Activated CD4-positive, alpha-beta T cell treated with anti-CD3 and anti-CD28 coated beads, Interleukin-2, amount 50 U/mL, for 16 hours (primary cell): ENCODE measurements at regions not wholly inside any gene's neighbourhood (a gene's known extent, or its start where the extent isn't known, plus 50 kb on each side); places are given as distances from the start of the nearest gene placed in this dataset.

ENCODE experiments used
- DNase-seq: peaks from one replicate; pipeline ENCODE4 v3.0.0-alpha.2; 2020

GRCh38 chr13:23488442-23488841 is 54.9 kb upstream of the SACS start:
- no peak for DNase-seq

DNA sequence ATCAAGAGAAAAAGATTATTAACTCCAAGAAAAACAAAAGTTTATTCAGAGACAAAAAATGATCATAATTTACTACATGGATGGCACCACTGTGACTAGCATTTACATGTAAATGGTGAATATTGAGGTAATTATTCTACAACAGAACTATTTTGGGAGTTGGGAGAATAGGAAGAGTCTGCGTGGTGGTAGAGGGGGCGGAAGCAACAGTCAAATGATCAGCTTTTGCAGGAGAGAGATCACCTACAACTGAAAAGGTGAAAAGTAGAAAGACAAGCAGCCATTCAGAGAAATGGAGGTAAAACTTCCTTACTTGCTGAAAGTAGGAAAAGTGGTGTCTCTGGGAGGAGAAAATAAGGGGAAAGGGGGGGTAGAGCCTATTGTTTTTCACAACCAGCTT is 62.8 kb upstream of the SACS start:
- no peak for DNase-seq

GRCh38 chr13:23497191-23497590 is 63.7 kb upstream of the SACS start:
- DNase-seq, result no peak

DNA sequence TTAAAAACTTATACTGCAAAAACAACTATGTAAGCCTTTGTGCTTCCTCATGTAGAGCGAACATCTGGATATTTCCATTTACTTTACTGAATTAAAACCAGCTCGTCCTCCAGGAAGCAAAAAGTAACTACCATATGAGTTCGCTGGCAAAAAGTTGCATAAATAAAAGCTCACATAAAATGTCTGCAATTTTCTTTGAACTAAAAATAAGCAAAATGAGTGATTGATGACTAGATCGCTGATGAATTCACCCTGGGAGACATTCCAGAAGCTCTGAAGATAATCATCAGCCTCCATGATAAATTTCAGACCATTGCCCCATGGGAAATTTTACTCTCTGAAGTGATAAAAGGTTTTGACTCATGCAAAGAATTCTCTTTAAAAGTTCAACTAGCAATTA is 67.3 kb upstream of the SACS start:
- no peak for DNase-seq

- DNase-seq, result no peak
Measured at GRCh38 chr13:23504180-23504579, 66.0 kb upstream of the TNFRSF19 start.

- DNase-seq, result no peak
Measured at GRCh38 chr13:23505007-23505406, 65.2 kb upstream of the TNFRSF19 start.

DNA sequence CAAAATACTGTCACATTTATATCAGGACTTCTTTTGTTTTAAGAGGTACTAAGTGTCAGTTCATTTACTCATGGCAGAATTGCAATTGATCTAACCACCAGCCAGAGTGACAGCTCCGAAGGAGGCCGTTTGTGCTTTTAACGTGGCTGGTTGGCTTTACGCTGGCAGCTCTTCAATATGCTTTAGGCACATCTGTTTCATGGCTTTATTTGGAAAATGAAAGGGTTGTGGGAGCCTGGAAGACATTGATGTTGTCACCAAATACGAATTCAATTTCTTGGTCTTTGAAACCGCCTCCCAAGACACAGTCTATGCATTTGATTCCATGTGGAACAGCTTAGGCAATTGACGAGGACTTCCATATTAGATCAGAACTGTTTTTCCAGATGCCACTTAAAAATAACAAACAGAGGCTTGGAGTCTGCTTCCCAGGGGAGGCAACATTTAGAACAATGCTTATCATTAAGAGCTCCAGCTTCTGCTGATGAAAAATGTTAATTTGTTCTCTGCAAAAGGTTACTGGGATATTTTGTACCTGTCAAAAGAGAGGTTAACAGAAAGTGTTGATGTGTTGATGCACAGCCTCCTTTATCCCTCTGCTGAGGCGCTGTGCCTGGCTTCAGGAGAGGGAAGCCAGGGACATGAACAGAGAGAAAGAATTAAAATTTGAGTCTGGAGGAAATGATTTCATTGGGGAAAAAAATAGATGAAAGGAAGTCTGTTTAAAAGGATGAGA is 64.0 kb upstream of the TNFRSF19 start:
- no peak for DNase-seq

DNA sequence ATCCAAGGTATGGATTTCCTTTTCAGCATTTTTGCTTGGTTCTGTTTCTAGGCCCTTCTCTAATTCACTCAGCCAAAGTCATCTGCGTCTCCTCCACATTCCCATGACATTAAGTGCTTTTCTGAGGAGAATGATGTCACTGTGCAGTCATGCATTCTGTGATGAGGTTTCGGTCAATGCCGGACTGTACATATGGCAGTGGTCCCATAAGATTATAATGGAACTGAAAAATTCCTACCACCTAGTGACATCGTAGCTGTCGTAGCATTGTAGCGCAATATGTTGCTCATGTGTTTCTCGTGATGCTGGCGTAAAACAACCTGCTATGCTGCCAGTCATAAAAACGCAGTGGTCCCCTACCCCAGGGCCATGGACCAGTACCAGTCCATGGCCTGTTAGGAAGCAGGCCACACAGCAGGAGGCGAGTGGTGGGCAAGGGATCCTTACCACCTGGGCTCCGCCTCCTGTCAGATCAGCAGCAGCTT is 63.4 kb upstream of the TNFRSF19 start:
- DNase-seq, result no peak

GRCh38 chr13:23509781-23510543 is 60.2 kb upstream of the TNFRSF19 start:
- DNase-seq, result no peak

DNA sequence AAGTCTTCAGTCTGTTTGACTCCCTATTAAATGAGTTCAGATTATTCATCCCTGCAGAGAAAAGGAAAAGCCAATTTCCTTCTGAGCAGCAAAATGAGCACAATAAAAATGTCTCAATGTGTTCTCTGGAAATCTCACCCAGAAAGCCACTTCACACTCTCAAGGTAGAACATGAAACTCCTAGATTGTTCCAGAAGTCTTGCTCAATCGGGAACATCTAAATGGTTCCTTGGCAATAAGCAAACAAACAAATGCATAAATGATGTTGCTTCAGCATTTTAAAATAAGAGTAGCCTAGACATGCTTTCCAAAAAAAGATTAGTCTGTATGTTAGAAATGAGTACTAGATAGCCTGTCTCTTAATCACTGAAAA is 59.7 kb upstream of the TNFRSF19 start:
- DNase-seq, result no peak

DNA sequence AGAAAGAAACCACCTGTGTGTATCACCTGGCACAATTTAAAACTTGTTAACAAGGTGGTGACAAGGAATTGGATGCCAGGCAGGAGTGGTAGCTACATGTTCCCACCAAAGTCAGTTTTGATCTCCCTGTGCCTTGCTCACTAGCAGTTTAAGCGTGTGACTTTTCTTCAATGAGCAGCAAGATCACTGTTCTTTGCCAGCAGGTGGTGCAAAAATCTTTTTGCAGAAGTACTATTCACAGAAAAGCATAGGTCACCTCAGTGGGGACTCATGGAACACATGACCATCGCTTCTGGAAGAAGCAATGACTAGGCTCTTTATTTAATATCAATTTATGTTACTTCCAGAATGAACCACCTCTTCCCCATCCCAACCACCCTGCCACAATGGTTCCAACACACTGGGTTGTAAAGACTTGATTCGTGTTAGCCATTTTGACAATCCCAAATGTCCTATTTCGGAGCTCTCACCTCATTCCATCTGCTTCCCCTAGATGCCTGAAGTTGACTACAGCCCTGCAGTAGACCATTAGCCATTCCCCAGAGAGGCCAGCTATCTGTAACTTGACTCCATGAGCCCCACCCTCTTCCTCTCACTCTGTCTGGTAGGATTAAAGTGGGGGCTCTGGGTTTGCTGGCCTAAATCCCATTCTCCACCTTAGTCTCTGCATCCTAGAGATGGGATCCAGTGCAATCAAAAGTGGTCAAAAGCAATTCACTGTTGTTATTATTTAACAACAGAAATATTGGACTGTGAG is 59.1 kb upstream of the TNFRSF19 start:
- peak; percentile 3 for DNase-seq

DNA sequence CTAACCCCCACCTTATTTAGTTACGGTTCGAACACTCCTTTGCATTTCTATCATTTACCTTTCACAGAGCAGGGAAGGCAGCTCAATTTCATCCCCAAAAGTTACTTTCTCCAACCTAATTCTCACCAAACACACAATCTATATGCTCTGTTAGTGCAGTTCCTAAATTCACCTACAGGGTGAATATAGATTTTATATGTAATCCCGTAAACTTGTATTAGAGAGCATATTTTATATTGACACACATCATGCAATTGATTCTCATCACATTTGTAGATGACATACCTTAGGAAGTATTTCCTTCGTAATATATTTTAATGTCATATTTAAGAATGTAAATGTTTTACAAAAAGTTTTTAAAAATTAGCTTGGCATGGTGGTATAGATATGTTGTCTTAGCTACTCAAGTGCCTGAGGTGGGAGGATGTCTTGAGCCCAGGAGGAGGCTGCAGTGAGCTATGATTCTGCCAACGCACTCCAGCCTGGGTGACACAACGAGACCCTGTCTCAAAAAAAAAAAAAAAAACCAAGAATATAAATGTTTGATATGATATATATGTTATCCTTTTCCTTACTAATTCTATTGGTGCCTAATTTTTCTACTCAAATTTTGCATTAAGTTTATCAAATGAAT is 57.3 kb upstream of the TNFRSF19 start:
- DNase-seq, result no peak

DNA sequence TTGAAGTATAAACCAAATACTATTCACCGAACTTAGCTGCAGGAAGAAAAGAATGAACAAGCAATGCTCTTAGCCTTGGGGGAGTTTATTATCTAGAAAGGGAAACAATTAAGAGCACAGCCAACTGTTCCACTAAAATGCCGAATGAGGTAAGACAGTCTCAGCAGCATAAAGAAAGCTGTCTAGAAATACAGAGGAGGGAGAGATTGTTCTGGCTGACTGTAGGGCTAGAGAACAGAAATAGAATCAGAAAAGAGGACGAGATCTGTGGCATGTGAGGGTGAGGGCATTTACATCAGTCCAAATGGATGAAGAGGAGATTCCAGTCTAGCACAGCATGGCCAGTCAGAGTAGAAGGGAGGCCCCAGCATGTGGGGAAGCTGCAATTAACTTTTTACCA is 56.8 kb upstream of the TNFRSF19 start:
- DNase-seq, result no peak

GRCh38 chr13:23514076-23514475 is 56.1 kb upstream of the TNFRSF19 start:
- DNase-seq, result no peak

DNA sequence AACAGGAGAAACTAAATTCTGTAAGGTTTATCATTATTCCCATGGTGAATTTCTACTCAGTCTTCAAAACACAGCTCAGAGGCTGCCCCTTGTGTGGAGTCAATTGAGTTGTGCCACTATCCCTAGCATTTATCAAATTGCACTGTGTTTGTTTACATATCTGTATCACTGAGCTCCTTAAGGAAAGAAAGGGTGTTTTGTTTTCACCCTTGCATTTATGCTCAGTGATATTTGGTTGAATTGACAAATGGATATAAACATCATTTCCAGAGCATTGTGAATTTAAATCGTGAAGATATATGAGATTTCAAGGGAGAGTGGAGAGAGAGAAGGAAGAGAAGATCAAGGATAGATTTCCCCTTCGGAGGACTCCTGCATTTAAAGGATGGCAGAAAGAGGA is 55.1 kb upstream of the TNFRSF19 start:
- DNase-seq, result no peak

GRCh38 chr13:23516190-23516589 is 54.0 kb upstream of the TNFRSF19 start:
- DNase-seq, result no peak

DNA sequence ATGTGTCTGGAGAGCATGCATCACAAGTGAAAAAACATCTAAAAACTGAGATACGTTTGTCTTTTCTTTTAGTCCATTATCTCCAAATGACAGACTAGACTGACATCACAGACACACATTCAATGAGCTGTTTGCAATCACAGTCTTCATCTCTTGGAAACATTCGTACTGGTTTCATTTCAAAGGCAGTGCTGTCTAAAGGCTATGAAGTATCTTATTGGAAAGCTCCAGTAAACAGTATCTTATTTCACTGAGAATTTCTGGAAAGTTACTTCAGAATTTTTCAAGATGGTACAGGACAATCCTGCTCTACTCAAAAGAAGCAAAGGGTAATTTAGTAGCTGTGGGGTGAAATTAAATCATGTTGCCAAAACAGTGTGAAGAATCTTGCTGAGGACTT is 53.5 kb upstream of the TNFRSF19 start:
- no peak for DNase-seq

DNA sequence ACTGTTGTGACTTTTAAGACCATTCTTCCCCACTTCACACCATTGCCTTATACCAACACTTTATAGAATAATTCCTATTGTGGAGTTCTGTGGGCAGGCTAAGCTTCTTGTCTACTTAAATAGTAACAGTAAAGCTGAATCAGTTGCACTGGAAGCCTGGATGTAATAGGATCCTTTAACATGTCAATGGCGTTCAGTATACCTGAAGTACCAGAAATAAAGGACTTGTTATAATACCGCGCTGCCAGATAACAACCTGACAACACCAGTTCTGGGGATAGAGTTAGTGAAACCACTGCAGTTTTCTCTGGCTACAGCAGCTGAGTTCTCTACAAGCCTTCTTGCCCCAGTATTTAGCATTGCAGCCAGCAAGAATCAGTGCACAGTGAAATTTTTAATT is 52.0 kb upstream of the TNFRSF19 start:
- DNase-seq, result no peak
